ENCODE measurements at regions not wholly inside any gene's neighbourhood (a gene's known extent, or its start where the extent isn't known, plus 50 kb on each side); places are given as distances from the start of the nearest gene placed in this dataset.
"Not testable (repeated sequence)": the region's sequence is repeated elsewhere in the genome, so short reads cannot be mapped to it uniquely, and the experiment has no call there.

GRCh38 chrX:35221391-35221790, 278.8 kb downstream of the FAM47B start:
- H3K27ac ChIP-seq (ENCODE audit: low read depth, low read length); H3K27me3 ChIP-seq (ENCODE audit: control insufficient read depth in 5 of 5, insufficient read depth in 4 of 5, low read length in 5 of 5); H3K4me1 ChIP-seq (ENCODE audit: control insufficient read depth in 5 of 5, insufficient read depth in 5 of 5, low read length in 5 of 5); H3K4me3 ChIP-seq (ENCODE audit: low read depth in 1 of 5, low read length in 5 of 5); H3K9me3 ChIP-seq (ENCODE audit: control insufficient read depth in 5 of 5, low read length in 5 of 5); H3K36me3 ChIP-seq (ENCODE audit: control insufficient read depth in 5 of 5, insufficient read depth in 5 of 5, low read length in 5 of 5); H3K9ac ChIP-seq (ENCODE audit: low read length in 5 of 5): not testable (repeated sequence)

DNA sequence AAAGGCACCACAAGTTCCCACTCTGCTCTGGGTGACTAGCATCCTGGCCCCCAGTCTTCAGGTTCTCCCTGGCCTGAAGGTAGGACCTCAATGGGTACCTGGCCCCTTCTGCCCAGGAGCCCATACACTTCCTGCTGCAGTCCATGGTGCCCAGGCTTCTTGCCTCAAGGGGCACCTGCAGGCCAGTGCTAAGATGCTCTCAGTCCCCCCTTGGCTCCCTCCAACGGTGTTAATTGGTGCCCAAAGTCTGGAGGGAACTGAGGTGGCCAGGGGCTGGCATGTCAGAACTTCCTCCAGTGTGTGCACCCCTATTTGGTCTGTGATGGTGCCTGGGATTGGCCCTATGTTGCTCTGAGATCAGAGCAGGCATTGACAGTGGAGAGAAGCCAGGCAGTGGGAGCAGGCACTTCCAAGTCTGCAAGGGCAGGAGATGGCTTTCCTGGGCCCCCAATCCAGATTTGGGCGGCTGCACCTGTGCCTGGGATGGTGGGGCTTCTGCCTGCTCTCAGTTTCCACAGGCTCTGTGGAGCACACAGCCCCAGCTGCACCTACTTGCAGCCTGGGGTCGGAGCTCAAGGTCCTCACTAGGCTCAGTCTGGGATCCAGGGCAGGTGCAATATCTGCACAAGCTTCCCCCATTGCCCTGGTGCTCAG, 301.6 kb downstream of the FAM47B start:
- Histone ChIP-seq H3K4me1 (ENCODE audit: control insufficient read depth in 5 of 5, insufficient read depth in 5 of 5, low read length in 5 of 5) (no peaks in the 10 kb centered on the region), H3K4me3 (ENCODE audit: low read depth in 1 of 5, low read length in 5 of 5) (no peak overlapping the region), H3K36me3 (ENCODE audit: control insufficient read depth in 5 of 5, insufficient read depth in 5 of 5, low read length in 5 of 5) (no peaks in the 10 kb centered on the region), H3K27ac (ENCODE audit: low read depth, low read length) (no peak overlapping the region), H3K9me3 (ENCODE audit: control insufficient read depth in 5 of 5, low read length in 5 of 5) (no peaks in the 10 kb centered on the region), H3K27me3 (ENCODE audit: control insufficient read depth in 5 of 5, insufficient read depth in 4 of 5, low read length in 5 of 5) (peaks cover 0 to 13% (median 5%) of the 10 kb centered on the region in 5 donors), H3K9ac (ENCODE audit: low read length in 5 of 5) (no peak overlapping the region)

GRCh38 chrX:35244796-35245508, 302.4 kb downstream of the FAM47B start:
- no peaks in the 10 kb centered on the region for H3K36me3 ChIP-seq (ENCODE audit: control insufficient read depth in 5 of 5, insufficient read depth in 5 of 5, low read length in 5 of 5)

DNA sequence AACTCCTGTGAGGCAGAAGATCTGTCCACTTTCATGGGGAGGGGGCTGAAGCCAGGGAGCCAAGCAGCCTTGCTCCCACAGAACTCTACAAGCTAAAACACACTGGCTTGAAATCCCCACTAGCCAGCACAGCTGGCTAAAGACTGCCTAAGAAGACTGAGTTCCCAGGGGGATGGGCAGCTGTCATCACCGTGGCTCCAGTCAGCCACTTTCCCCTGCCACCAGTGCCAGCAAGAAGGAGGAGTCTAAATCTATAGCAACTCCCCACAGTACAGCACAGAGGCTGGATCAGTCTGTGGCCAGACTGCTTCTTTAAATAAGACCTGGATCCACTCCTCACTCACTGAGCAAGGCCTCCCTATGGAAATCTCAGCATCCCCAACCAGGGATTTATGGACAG, 308.6 kb downstream of the FAM47B start:
- no peaks in the 10 kb centered on the region for H3K36me3 ChIP-seq (ENCODE audit: control insufficient read depth in 5 of 5, insufficient read depth in 5 of 5, low read length in 5 of 5)
- peaks cover 0 to 3% (median 0%) of the 10 kb centered on the region in 5 donors for H3K9me3 ChIP-seq (ENCODE audit: control insufficient read depth in 5 of 5, low read length in 5 of 5)
- no peak overlapping the region for H3K4me3 ChIP-seq (ENCODE audit: low read depth in 1 of 5, low read length in 5 of 5)
- no peaks in the 10 kb centered on the region for H3K4me1 ChIP-seq (ENCODE audit: control insufficient read depth in 5 of 5, insufficient read depth in 5 of 5, low read length in 5 of 5)
- H3K27me3 ChIP-seq (ENCODE audit: control insufficient read depth in 5 of 5, insufficient read depth in 4 of 5, low read length in 5 of 5): peaks cover 0 to 14% (median 3%) of the 10 kb centered on the region in 5 donors
- H3K9ac ChIP-seq (ENCODE audit: low read length in 5 of 5): no peak overlapping the region
- H3K27ac ChIP-seq (ENCODE audit: low read depth, low read length): no peak overlapping the region

More at GRCh38 chrX:35244796-35245508, 302.4 kb downstream of the FAM47B start:
- peaks cover 0 to 13% (median 5%) of the 10 kb centered on the region in 5 donors for H3K27me3 ChIP-seq (ENCODE audit: control insufficient read depth in 5 of 5, insufficient read depth in 4 of 5, low read length in 5 of 5)
- H3K27ac ChIP-seq (ENCODE audit: low read depth, low read length): no peak overlapping the region
- H3K9me3 ChIP-seq (ENCODE audit: control insufficient read depth in 5 of 5, low read length in 5 of 5): no peaks in the 10 kb centered on the region
- no peak overlapping the region for H3K9ac ChIP-seq (ENCODE audit: low read length in 5 of 5)
- H3K4me3 ChIP-seq (ENCODE audit: low read depth in 1 of 5, low read length in 5 of 5): no peak overlapping the region
- no peaks in the 10 kb centered on the region for H3K4me1 ChIP-seq (ENCODE audit: control insufficient read depth in 5 of 5, insufficient read depth in 5 of 5, low read length in 5 of 5)

- no peak overlapping the region for H3K9ac ChIP-seq (ENCODE audit: low read length in 5 of 5)
These were observed 333.5 kb downstream of the FAM47B start for GRCh38 chrX:35276115-35276514.

DNA sequence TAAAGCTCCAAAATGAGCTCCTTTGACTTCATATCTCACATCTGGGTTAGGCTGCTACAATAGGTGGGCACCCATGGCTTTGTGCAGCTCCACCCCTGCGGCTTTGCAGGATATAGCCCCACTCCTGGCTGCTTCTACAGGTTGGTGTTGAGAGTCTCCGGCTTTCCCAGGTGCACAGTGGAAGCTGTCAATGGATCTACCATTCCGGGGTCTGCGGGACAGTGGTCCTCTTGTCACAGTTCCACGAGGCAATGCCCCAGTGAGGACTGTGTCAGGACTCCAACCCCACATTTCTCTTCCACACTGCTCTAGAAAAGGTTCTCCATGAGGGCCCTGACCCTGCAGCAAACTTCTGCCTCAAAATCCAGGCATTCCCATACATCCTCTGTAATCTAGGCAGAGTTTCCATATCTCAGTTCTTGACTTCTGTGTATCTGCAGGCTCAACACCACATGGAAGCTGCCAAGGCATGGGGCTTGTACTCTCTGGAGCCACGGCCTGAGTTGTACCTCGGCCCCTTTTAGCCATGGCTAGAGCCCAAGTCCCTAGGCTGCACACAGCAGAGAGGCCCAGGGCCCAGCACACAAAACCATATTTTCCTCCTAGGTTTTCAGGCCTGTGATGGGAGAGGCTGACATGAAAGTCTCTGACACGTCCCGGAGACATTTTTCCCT, 342.8 kb downstream of the FAM47B start:
- H3K27ac ChIP-seq (ENCODE audit: low read depth, low read length): no peak overlapping the region
- H3K9ac ChIP-seq (ENCODE audit: low read length in 5 of 5): no peak overlapping the region
- H3K27me3 ChIP-seq (ENCODE audit: control insufficient read depth in 5 of 5, insufficient read depth in 4 of 5, low read length in 5 of 5): peaks cover 0 to 2% (median 0%) of the 10 kb centered on the region in 5 donors
- H3K9me3 ChIP-seq (ENCODE audit: control insufficient read depth in 5 of 5, low read length in 5 of 5): no peaks in the 10 kb centered on the region
- no peaks in the 10 kb centered on the region for H3K4me1 ChIP-seq (ENCODE audit: control insufficient read depth in 5 of 5, insufficient read depth in 5 of 5, low read length in 5 of 5)
- no peaks in the 10 kb centered on the region for H3K36me3 ChIP-seq (ENCODE audit: control insufficient read depth in 5 of 5, insufficient read depth in 5 of 5, low read length in 5 of 5)
- H3K4me3 ChIP-seq (ENCODE audit: low read depth in 1 of 5, low read length in 5 of 5): no peak overlapping the region

More at GRCh38 chrX:35276115-35276514, 333.5 kb downstream of the FAM47B start:
- H3K27ac ChIP-seq (ENCODE audit: low read depth, low read length): no peak overlapping the region
- peaks cover 0 to 3% (median 0%) of the 10 kb centered on the region in 5 donors for H3K27me3 ChIP-seq (ENCODE audit: control insufficient read depth in 5 of 5, insufficient read depth in 4 of 5, low read length in 5 of 5)
- H3K4me3 ChIP-seq (ENCODE audit: low read depth in 1 of 5, low read length in 5 of 5): no peak overlapping the region
- no peaks in the 10 kb centered on the region for H3K4me1 ChIP-seq (ENCODE audit: control insufficient read depth in 5 of 5, insufficient read depth in 5 of 5, low read length in 5 of 5)
- no peaks in the 10 kb centered on the region for H3K9me3 ChIP-seq (ENCODE audit: control insufficient read depth in 5 of 5, low read length in 5 of 5)
- no peaks in the 10 kb centered on the region for H3K36me3 ChIP-seq (ENCODE audit: control insufficient read depth in 5 of 5, insufficient read depth in 5 of 5, low read length in 5 of 5)

DNA sequence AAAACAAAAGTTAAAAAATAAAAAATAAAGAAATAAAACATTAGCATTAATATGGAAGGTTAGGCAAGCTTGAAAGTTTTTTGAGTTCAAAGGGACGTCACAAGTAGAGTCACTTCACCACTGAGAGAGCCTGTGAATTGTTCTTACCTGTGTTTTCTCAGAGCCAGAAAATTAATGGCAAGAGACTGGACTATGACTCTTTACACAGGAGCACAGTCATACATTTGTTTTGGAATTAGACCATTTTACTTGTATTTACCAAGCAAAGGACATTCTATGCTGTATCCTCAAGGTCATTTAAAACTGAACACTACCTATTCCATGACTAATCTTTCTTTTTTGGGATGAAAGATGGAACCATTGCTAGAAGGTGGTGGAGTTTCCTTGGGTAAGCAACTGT, 346.1 kb downstream of the FAM47B start:
- Histone ChIP-seq H3K36me3 (ENCODE audit: control insufficient read depth in 5 of 5, insufficient read depth in 5 of 5, low read length in 5 of 5) (no peaks in the 10 kb centered on the region), H3K4me1 (ENCODE audit: control insufficient read depth in 5 of 5, insufficient read depth in 5 of 5, low read length in 5 of 5) (no peaks in the 10 kb centered on the region), H3K4me3 (ENCODE audit: low read depth in 1 of 5, low read length in 5 of 5) (no peak overlapping the region), H3K9ac (ENCODE audit: low read length in 5 of 5) (no peak overlapping the region), H3K27ac (ENCODE audit: low read depth, low read length) (no peak overlapping the region), H3K27me3 (ENCODE audit: control insufficient read depth in 5 of 5, insufficient read depth in 4 of 5, low read length in 5 of 5) (no peaks in the 10 kb centered on the region), H3K9me3 (ENCODE audit: control insufficient read depth in 5 of 5, low read length in 5 of 5) (no peaks in the 10 kb centered on the region)

DNA sequence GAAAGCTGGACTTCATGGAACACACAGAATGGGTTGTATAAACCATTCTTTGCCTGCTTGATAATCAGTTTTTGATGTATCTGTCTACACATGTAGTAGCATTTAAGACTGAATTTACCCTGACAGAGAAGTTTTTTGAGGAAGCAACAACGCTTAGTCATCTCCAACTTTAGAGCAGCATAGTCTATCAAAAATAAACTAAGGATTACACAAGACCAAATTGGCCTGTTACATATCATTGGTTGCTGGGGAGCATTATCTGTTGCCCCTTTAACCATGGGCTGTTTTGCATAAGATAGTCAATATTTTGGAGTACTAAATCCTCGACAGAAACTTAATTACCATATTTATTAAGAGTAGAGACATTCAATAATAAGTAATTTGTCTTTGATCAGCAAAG, 347.4 kb downstream of the FAM47B start:
- no peak overlapping the region for H3K27ac ChIP-seq (ENCODE audit: low read depth, low read length)
- no peaks in the 10 kb centered on the region for H3K4me1 ChIP-seq (ENCODE audit: control insufficient read depth in 5 of 5, insufficient read depth in 5 of 5, low read length in 5 of 5)
- H3K9me3 ChIP-seq (ENCODE audit: control insufficient read depth in 5 of 5, low read length in 5 of 5): no peaks in the 10 kb centered on the region
- no peaks in the 10 kb centered on the region for H3K36me3 ChIP-seq (ENCODE audit: control insufficient read depth in 5 of 5, insufficient read depth in 5 of 5, low read length in 5 of 5)
- H3K27me3 ChIP-seq (ENCODE audit: control insufficient read depth in 5 of 5, insufficient read depth in 4 of 5, low read length in 5 of 5): no peaks in the 10 kb centered on the region
- no peak overlapping the region for H3K9ac ChIP-seq (ENCODE audit: low read length in 5 of 5)
- H3K4me3 ChIP-seq (ENCODE audit: low read depth in 1 of 5, low read length in 5 of 5): no peak overlapping the region

DNA sequence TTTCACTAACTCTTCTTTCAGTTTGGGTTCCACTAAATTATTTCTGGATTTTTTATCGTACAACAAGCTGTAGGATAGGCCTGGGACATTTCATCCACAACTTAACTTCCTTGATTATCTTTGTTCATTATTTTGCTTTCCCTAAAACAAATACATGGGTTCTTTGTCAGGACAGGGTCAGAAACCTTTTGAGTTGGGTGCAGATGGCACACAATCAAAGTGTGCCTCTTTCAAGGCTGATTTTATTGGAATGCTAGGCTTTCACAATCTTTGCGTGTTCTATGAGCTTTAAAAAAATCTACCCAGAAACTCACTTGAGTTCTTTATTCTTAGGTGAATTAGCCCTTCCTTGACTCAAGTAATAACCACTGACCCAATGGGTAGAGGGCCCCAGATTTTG, 348.4 kb downstream of the FAM47B start:
- no peaks in the 10 kb centered on the region for H3K4me1 ChIP-seq (ENCODE audit: control insufficient read depth in 5 of 5, insufficient read depth in 5 of 5, low read length in 5 of 5)
- no peaks in the 10 kb centered on the region for H3K36me3 ChIP-seq (ENCODE audit: control insufficient read depth in 5 of 5, insufficient read depth in 5 of 5, low read length in 5 of 5)
- no peak overlapping the region for H3K9ac ChIP-seq (ENCODE audit: low read length in 5 of 5)
- H3K27ac ChIP-seq (ENCODE audit: low read depth, low read length): no peak overlapping the region
- no peaks in the 10 kb centered on the region for H3K9me3 ChIP-seq (ENCODE audit: control insufficient read depth in 5 of 5, low read length in 5 of 5)
- no peaks in the 10 kb centered on the region for H3K27me3 ChIP-seq (ENCODE audit: control insufficient read depth in 5 of 5, insufficient read depth in 4 of 5, low read length in 5 of 5)
- H3K4me3 ChIP-seq (ENCODE audit: low read depth in 1 of 5, low read length in 5 of 5): no peak overlapping the region

GRCh38 chrX:35292522-35292921, 349.9 kb downstream of the FAM47B start:
- no peaks in the 10 kb centered on the region for H3K4me1 ChIP-seq (ENCODE audit: control insufficient read depth in 5 of 5, insufficient read depth in 5 of 5, low read length in 5 of 5)
- H3K4me3 ChIP-seq (ENCODE audit: low read depth in 1 of 5, low read length in 5 of 5): no peak overlapping the region
- no peak overlapping the region for H3K9ac ChIP-seq (ENCODE audit: low read length in 5 of 5)
- H3K9me3 ChIP-seq (ENCODE audit: control insufficient read depth in 5 of 5, low read length in 5 of 5): no peaks in the 10 kb centered on the region
- H3K27me3 ChIP-seq (ENCODE audit: control insufficient read depth in 5 of 5, insufficient read depth in 4 of 5, low read length in 5 of 5): no peaks in the 10 kb centered on the region
- H3K27ac ChIP-seq (ENCODE audit: low read depth, low read length): no peak overlapping the region
- H3K36me3 ChIP-seq (ENCODE audit: control insufficient read depth in 5 of 5, insufficient read depth in 5 of 5, low read length in 5 of 5): no peaks in the 10 kb centered on the region

All from subcutaneous abdominal adipose tissue (tissue), 5 donors.